Endothelial cell of umbilical vein (primary cell): ENCODE measurements at regions not wholly inside any gene's neighbourhood (a gene's known extent, or its start where the extent isn't known, plus 50 kb on each side); places are given as distances from the start of the nearest gene placed in this dataset.

ENCODE experiments used
- BruUV-seq: library from RNA; stranded (reverse); fragments of 400-500 nt; replicated peaks from 2 replicates; lab custom pipeline; 2021; lab: Mats Ljungman, UMichigan
- CTCF ChIA-PET: fragments of 300-600, 350-600 bp; sonication (Branson Sonifier 250); formaldehyde crosslinking; loops from one replicate; lab custom pipeline; 2021; ENCODE audit warnings: antibody characterized with exemption, inconsistent platforms; lab: Charles Lee
- POLR2A ChIA-PET: fragments of 300-600, 350-600 bp; sonication (Branson Sonifier 250); formaldehyde crosslinking; loops from one replicate; lab custom pipeline; 2021; ENCODE audit warnings: antibody characterized with exemption, inconsistent platforms; lab: Charles Lee
- DNase-seq: peaks from one replicate; pipeline ENCODE4 v3.0.0-alpha.2; 2011; ENCODE audit warnings: low read depth, low spot score
- FAIRE-seq: peaks from 2 replicates; lab custom pipeline; 2011; peaks lifted over from hg19 to GRCh38; lab: Jason Lieb, UNC
- H2AFZ ChIP-seq: 2 replicates; pipeline ENCODE4 v1.6.0; 2012; ENCODE audit warnings: low read depth, low read length, control low read depth, inconsistent platforms
- H3K27ac ChIP-seq: 2 replicates; pipeline ENCODE4 v1.5.1; 2011; ENCODE audit warnings: low read depth, mild to moderate bottlenecking, control low read depth, low read length, moderate library complexity; ENCODE audit not compliant: insufficient read depth
- H3K27me3 ChIP-seq, 2 experiments: 2 replicates each; pipeline versions ENCODE4 v1.6.0 to v1.6.1; 2011; ENCODE audit warnings: low read length in 2 of 2, mixed read lengths in 1 of 2; ENCODE audit not compliant: control insufficient read depth in 2 of 2, insufficient read depth in 2 of 2
- H3K36me3 ChIP-seq, 2 experiments: 2 replicates in 1 of 2; 3 replicates in 1 of 2; pipeline ENCODE4 v1.5.1; 2011; ENCODE audit warnings: low read length in 2 of 2, mild to moderate bottlenecking in 1 of 2, moderate library complexity in 1 of 2; ENCODE audit not compliant: control insufficient read depth in 2 of 2, insufficient read depth in 2 of 2; ENCODE audit errors: extremely low read depth in 1 of 2
- H3K4me1 ChIP-seq: 3 replicates; pipeline ENCODE4 v1.5.1; 2011; ENCODE audit warnings: mild to moderate bottlenecking, low read length; ENCODE audit not compliant: control insufficient read depth, insufficient read depth; ENCODE audit errors: extremely low read depth
- H3K4me2 ChIP-seq: 2 replicates; pipeline ENCODE4 v1.6.1; 2011; ENCODE audit warnings: low read length, control low read depth, mixed read lengths; ENCODE audit not compliant: insufficient read depth
- H3K4me3 ChIP-seq, 3 experiments: fragments of 200-600 bp in 1 of 3; sonication (generic), shearing (Covaris generic) in 1 of 3; replicated peaks in 1 of 3; 2 replicates each; pipeline ENCODE4 v1.5.1; 2011 to 2016; ENCODE audit warnings: control low read depth in 3 of 3, low read length in 3 of 3, mild to moderate bottlenecking in 2 of 3, inconsistent platforms in 1 of 3, low read depth in 1 of 3, moderate library complexity in 1 of 3; ENCODE audit not compliant: insufficient read depth in 1 of 3
- H3K79me2 ChIP-seq: 2 replicates; pipeline ENCODE4 v1.6.0; 2012; ENCODE audit warnings: low read length, inconsistent platforms; ENCODE audit not compliant: control insufficient read depth, insufficient read depth
- H3K9ac ChIP-seq: replicated peaks from 2 replicates; pipeline ENCODE3; 2011; ENCODE audit warnings: low read length, control low read depth; ENCODE audit not compliant: insufficient read depth; ENCODE audit errors: extremely low read depth
- H3K9me1 ChIP-seq: replicated peaks from 3 replicates; pipeline ENCODE4 v1.6.0; 2011; ENCODE audit warnings: mild to moderate bottlenecking, low read length; ENCODE audit not compliant: control insufficient read depth, insufficient read depth; ENCODE audit errors: extremely low read depth
- H3K9me3 ChIP-seq: replicated peaks from 2 replicates; pipeline ENCODE4 v1.5.1; 2012; ENCODE audit warnings: low read length, inconsistent platforms; ENCODE audit not compliant: control insufficient read depth, insufficient read depth
- H4K20me1 ChIP-seq: replicated peaks from 2 replicates; pipeline ENCODE3; 2011; ENCODE audit warnings: mild to moderate bottlenecking, low read length; ENCODE audit not compliant: control insufficient read depth, insufficient read depth; ENCODE audit errors: extremely low read depth
- CTCF ChIP-seq, 2 donors: IDR thresholded peaks; 1 replicate in 1 of 2; 2 replicates in 1 of 2; pipeline ENCODE4 v1.5.1; 2011; ENCODE audit warnings: low read length in 2 of 2, mild to moderate bottlenecking in 2 of 2, moderate library complexity in 2 of 2, control low read depth in 1 of 2, inconsistent platforms in 1 of 2, low read depth in 1 of 2; ENCODE audit not compliant: insufficient read depth in 1 of 2; ENCODE audit errors: extremely low read depth in 1 of 2
- EZH2 ChIP-seq: IDR thresholded peaks from 2 replicates; pipeline ENCODE4 v1.6.1; 2012; ENCODE audit warnings: borderline replicate concordance, low read depth, mild to moderate bottlenecking, moderate library complexity, low read length, inconsistent platforms; ENCODE audit not compliant: severe bottlenecking
- FOS ChIP-seq: IDR thresholded peaks from 2 replicates; pipeline ENCODE4 v1.6.1; 2011; ENCODE audit warnings: mild to moderate bottlenecking, low read length, moderate library complexity, borderline replicate concordance; ENCODE audit not compliant: insufficient read depth
- GATA2 ChIP-seq: IDR thresholded peaks from 2 replicates; pipeline ENCODE4 v1.7.0; 2011; ENCODE audit warnings: low read depth, mild to moderate bottlenecking, moderate library complexity, mixed read lengths, low read length; ENCODE audit not compliant: insufficient read length, insufficient read depth
- JUN ChIP-seq: IDR thresholded peaks from 2 replicates; pipeline ENCODE4 v1.6.1; 2011; ENCODE audit warnings: borderline replicate concordance, low read depth; ENCODE audit not compliant: insufficient read length, insufficient read depth
- MYC ChIP-seq: IDR thresholded peaks from one replicate; pipeline ENCODE4 v1.6.1; 2011; ENCODE audit warnings: mild to moderate bottlenecking, low read depth, low read length
- dilution Hi-C: fragments of 300-500 bp; cut with MboI; formaldehyde crosslinking; loops from one replicate; pipeline ENCODE4 v1.15.0; 2019; ENCODE audit warnings: low sequenced_read_pairs; ENCODE audit not compliant: extremely low pct_ligation_motif_present
- intact Hi-C: fragments of 100-400 bp; cut with micrococcal nuclease; formaldehyde crosslinking; loops from one replicate; pipeline ENCODE4 v1.10.0; 2022
- TF ChIP-seq, protein P1 (sequence below): IDR thresholded peaks from 2 replicates; pipeline ENCODE4 v1.6.1; 2011; ENCODE audit not compliant: insufficient read depth, insufficient read length

GRCh38 chr7:46545790-46546189 is 624.7 kb upstream of the IGFBP3 start:
- peak; percentile 18 for FAIRE-seq
- H3K4me3 ChIP-seq = no peak overlapping the region
- H3K27ac ChIP-seq = peak overlapping the region; percentile 96
- ChIA-PET CTCF (interaction anchor here (0.6 to 1.2 kb wide), 5 partner anchors 11 to 1259 kb away, joined by 3 to 5 read pairs (median 4); no protein-coding TSS in a partner anchor), POLR2A (no interaction called here)
- TF ChIP-seq GATA2 (peak; percentile 69), MYC (no peak), CTCF (IDR thresholded peaks at IDR 0.05; ENCODE audit: extremely low read depth in 1 of 2, insufficient read depth in 1 of 2, low read depth in 1 of 2, low read length in 2 of 2) (no peak), JUN (peak; percentile 99), FOS (peak; percentile 98), EZH2 (no peak)
- TF ChIP-seq, protein P1, sequence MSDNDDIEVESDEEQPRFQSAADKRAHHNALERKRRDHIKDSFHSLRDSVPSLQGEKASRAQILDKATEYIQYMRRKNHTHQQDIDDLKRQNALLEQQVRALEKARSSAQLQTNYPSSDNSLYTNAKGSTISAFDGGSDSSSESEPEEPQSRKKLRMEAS = no peak
- H3K36me3 ChIP-seq = no peaks in the 10 kb centered on the region
- dilution Hi-C loops = no loop called here
- no peaks in the 10 kb centered on the region for H3K27me3 ChIP-seq
- peaks cover 26% of the 10 kb centered on the region for H3K4me1 ChIP-seq
- H3K9me1 ChIP-seq = no peaks in the 10 kb centered on the region
- no peak overlapping the region for H2AFZ ChIP-seq
- no TSS peak for BruUV-seq
- H4K20me1 ChIP-seq = no peaks in the 10 kb centered on the region
- H3K4me2 ChIP-seq = peak overlapping the region; percentile 30
- peak overlapping the region; percentile 51 for H3K9ac ChIP-seq
- no peaks in the 10 kb centered on the region for H3K79me2 ChIP-seq
- intact Hi-C loops = loop anchor here (10.0 kb wide), 1 partner anchor 1399 kb away; the partner anchor contains the start of gene PKD1L1
- no peaks in the 10 kb centered on the region for H3K9me3 ChIP-seq
- DNase-seq = peak; percentile 82
